GDM1 (cell line): ENCODE measurements at regions not wholly inside any gene's neighbourhood (a gene's known extent, or its start where the extent isn't known, plus 50 kb on each side); places are given as distances from the start of the nearest gene placed in this dataset.
"Not testable (repeated sequence)": the region's sequence is repeated elsewhere in the genome, so short reads cannot be mapped to it uniquely, and the experiment has no call there.

Source experiments
- DNase-seq: peaks from one replicate; lab custom pipeline; 2025; lab: John Stamatoyannopoulos, UW

- DNase-seq: no peak
These were observed 152.8 kb downstream of the INHBB start for GRCh38 chr2:120498576-120499394.

- no peak for DNase-seq
These were observed 154.0 kb downstream of the INHBB start for GRCh38 chr2:120499784-120500495.

- DNase-seq: no peak
These were observed 155.7 kb downstream of the INHBB start for GRCh38 chr2:120501591-120501990.

DNA sequence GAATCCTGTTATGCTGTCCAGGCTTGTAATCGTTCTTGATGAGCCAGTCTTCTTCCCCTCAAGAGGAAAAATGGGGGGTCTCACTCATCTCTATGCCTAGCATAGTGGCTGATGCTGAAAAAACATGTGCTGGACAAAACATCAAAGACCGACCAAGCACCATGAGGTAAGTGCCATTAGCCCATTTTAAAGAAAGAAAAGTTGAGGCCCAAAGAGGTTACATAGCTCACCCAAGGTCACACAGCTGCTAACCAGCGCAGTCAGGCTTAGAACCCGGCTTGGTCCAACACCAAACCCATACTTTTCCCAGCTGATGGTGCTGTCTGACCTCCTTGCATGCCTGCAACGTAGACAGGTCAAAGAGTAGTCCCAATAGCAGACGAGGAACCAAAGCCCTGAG is 156.4 kb downstream of the INHBB start:
- no peak for DNase-seq

DNA sequence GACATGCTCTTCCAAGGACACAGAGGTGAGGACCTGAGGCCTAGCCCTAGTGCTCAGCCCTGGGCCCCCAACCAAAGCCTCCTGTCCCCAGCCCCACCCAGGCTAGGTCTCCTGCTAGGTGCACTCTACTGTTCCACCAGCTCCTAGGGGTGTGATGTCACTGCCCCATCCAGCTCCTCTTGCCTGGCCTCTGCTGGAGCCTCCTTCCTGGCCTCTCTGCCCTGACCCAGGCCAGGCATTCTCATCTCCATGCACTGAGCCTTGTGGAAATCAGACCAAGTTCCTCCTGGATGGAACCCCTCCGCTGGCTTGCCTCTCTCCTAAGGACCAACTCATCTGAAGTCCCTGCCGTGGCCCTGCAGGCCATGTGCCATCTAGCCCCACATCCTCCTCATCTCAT is 156.8 kb downstream of the INHBB start:
- no peak for DNase-seq

DNA sequence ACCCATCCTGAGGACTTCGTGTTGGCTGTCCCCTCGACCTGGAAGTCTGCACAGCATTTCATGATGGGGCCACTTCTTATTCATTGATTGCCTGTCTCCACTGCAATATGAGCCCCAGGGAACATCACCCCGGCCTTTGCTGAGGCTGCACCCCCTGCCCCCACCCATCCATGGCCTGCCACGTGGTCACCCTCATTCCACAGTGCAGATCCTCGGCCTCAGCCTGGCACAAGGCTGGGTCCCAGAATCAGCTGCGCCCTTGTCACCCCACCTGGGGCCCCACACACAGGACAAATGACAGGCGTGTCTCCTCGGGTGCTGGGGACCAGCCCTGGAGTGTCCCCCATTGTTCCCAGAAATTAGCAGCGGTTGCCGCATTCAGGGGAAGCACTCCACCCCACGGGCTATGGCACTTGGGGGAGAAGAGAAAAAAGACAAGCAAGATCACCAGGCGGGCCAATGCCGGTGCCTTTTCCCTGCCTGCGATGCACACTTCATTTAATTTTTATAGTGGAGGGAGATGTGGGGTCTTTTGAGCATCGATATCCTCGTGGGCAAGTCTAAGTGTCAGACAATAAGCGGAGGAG is 157.4 kb downstream of the INHBB start:
- DNase-seq: no peak

- DNase-seq: no peak
These were observed 158.0 kb downstream of the INHBB start for GRCh38 chr2:120503793-120504571.

- DNase-seq: no peak
These were observed 159.2 kb downstream of the INHBB start for GRCh38 chr2:120504936-120505705.

GRCh38 chr2:120508567-120509041 is 162.7 kb downstream of the INHBB start:
- no peak for DNase-seq

- DNase-seq: no peak
These were observed 163.4 kb downstream of the INHBB start for GRCh38 chr2:120509213-120509815.

DNA sequence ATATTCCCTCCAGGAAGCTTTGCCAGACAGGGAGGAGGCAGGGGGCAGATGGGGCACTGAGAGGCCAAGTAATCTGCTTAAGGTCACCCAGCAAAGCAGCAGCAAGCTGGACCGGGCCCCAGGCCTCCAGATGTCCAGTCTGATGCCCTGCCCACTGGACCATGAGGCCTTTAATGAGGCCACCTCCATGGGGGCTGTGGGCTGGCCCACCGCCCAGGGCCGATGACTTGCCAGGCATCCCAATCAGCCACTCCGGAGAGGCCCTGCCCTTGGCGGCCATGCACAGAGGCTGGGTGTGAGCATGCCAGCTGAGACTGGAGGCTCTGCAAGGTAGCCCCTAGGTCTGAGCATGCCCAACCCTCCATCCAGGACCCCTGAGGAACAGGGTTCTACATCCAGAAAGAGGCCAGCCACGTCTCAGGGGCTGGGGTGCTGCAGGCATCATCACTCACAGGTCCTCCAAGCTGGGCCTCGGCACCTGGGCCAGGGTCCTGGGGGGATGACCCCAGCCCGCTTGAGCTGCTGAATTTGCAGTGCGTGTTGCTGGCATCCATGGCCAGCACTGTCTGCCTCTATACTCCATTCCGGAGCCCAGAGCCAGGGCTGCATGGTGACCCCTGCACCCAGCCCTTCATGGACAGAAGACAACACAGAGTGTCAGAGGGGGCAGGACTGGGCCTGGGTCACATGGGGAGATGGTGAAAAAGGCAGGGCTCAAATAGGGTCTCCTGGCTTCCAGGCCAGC is 164.2 kb downstream of the INHBB start:
- no peak for DNase-seq

DNA sequence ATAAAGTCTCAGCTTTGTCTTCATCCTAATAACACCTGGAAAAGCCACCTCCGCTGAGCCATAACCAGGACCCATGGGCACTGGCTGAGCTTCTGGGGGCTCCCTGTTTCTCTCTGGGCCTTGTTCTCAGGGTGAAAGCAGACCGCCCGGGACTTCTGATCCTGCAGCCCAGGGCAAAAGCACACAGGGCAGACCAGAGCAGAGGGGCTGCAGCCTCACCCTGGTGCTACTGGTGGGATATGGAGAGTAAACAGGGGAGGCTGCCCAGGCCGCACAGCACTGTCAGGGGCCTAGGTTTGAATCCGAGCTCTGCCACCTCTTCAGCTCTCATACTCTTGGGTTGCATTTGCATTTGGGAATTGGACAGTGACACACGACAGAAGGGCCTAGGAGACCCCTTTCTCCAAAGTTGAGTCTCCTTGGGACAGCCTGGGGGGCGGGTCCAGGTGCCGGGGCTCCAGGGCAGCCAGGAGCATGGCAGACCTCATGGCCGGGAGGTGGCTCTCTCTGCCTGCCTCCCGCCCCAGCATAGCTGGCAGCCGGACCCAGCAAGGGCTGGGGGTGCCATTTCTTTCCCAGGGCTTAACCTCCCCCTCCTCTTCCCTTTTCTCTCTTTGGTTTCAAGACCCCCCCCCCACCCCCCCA is 164.9 kb downstream of the INHBB start:
- DNase-seq: no peak

DNA sequence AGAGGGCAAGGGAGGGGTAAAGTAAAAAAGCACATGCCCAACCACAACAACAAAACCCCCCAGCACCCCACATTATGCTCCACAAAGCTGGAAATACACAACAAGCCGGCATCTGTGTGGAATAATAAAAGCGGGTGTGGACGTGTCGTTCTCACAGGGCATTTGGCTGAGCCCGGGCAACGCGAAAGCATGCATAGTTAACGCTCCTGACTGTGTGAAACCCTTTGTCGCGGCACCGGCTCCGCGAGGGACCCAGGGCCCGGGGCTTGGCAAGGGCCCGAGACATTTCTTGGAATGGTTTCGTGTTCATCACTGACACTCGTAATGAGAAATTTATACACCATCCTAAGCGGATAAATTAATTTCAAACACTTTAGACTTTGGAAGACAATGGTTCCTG is 165.6 kb downstream of the INHBB start:
- no peak for DNase-seq

- no peak for DNase-seq
These were observed 166.2 kb downstream of the INHBB start for GRCh38 chr2:120511947-120512710.

- DNase-seq: no peak
These were observed 167.9 kb downstream of the INHBB start for GRCh38 chr2:120513776-120514357.

GRCh38 chr2:120514521-120514920 is 168.6 kb downstream of the INHBB start:
- no peak for DNase-seq

- DNase-seq: not testable (repeated sequence)
These were observed 169.3 kb downstream of the INHBB start for GRCh38 chr2:120515066-120515758.
